CD4-positive, alpha-beta T cell treated with Interleukin-1 beta for 1 hour (primary cell): ENCODE measurements at regions not wholly inside any gene's neighbourhood (a gene's known extent, or its start where the extent isn't known, plus 50 kb on each side); places are given as distances from the start of the nearest gene placed in this dataset.
"Not testable (repeated sequence)": the region's sequence is repeated elsewhere in the genome, so short reads cannot be mapped to it uniquely, and the experiment has no call there.

Source experiments
- DNase-seq, 2 donors: peaks; one replicate each; pipeline ENCODE4 v3.0.0-alpha.2; 2020 to 2022

DNA sequence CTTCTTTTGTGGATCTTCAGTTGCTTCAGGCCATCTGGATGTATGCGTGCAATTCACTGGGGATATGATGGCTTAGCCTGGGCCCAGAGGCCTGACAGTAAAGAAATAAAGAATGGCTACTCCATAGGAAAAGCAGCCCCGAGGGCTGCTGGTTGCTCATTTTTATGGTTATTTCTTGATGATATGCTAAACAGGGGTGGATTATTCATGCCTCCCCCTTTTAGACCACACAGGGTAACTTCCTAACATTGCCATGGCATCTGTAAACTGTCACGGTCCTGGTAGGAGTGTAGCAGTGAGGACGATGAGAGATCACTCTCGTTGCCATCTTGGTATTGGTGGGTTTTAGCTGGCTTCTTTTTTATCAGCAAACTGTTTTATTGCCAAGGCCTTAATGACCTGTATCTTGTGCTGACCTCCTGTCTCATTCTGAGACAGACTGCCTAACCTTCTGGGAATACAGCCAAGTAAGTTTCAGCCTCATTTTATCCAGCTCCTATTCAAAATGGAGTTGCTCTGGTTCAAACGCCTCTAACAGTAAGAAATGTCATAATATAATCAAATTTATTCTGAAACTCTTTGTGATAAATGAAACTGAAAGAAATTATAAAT, 60.5 kb downstream of the DSEL start:
- DNase-seq = no peak

DNA sequence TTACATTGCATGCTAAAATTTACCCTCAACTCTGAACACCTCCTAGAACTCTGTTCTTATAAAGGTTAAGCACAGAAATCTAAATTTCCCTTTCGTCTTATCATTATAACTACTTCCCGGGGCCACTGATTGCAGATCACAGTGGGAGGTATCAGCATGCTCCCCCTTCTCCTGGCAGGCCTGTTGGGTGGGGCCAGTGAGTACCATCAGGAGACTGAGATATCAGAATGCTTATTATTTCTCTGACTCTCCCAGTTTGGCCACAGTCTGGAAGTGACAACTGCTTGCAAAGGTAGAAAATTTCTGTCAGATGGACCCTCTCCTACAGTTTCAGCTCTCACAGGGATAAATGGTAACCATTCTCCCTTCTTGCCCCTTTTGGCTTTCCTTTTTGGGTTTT, 62.6 kb downstream of the DSEL start:
- no peak for DNase-seq

DNA sequence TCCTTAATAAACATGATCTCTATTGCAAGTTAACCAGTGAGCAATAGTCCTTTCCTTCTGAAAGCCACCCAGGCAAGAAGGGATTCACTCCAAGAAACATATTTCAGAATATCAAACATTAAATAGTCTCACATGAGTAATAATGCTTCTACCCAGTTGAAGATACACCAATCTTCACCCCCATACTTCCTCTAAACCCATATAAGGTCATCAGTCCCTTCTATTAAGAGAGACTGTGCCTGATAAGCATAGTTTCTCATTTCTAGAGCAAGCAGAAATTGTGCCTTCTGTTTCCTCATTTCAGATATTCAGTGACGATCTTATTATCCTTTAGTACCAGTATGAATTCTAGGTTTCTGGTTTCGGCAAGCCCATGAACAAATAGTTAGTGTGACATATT, 64.6 kb downstream of the DSEL start:
- no peak for DNase-seq

DNA sequence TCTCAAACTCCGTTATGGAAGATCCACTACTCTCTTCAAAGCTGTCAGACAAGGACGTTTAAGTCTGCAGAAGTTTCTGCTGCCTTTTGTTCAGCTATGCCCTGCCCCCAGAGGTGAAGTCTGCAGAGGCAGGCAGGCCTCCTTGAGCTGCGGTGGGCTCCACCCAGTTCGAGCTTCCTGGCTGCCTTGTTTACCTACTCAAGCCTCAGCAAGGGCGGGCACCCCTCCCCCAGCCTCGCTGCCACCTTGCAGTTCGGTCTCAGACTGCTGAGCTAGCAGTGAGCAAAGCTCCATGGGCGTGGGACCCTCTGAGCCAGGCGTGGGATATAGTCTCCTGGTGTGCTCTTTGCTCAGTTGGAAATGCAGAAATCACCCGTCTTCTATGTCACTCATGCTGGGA, 65.4 kb downstream of the DSEL start:
- DNase-seq = peak in 1 of 2 donors; percentile 27

DNA sequence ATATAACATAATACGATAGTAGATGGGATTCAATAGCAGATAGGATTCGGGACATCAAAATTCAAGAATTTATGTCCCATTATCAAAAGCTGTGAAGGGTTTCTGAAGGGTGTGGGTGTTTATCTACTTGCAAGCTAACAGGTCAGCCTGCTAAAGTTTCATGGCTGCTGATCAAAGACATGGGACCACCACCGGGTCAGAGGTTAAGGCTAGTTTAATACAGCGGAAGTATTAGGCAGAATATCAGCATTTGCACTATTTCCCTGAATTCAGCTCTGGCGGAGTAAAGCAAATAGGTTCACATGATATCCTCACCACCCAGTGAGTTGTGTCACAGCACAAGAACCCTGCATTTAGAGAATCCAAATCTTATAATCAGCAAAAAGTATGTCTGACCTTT, 82.5 kb downstream of the DSEL start:
- DNase-seq = no peak

DNA sequence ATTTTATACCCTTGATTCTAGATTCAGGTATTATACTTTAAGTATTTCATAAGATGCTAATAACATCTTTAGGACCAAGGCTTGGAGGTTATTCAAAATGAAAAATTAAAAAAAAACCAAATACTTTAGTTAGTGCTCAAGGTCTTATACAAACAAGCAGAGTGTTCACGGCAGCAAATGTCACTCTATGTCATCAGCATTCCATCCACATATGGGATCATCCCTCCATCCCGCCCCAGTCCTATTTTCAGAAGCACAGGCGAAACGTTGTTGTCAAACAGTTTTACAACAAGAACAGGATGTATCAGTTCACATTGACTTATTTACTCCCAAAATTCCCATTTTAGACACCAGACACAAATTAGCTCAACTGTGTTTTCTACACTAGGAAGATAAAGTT, 83.7 kb downstream of the DSEL start:
- no peak for DNase-seq

DNA sequence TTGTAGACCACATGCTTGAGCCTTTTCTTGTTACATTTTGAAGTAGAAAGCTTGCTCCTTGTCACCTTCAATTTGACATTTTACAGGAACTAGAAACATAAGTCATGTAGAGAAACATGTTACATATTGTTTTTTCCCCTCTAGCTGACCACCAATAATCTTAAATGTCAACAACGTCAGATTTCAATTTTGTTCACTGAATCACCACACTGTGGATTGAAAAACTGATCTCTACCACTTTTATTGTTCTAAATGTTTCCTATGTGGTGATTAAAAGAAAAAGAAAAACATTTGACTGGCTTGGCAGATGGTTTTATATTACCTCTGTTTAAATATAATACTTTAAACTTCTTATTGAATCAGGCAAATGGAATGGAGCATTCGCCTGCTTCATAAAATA, 87.7 kb downstream of the DSEL start:
- DNase-seq = no peak

DNA sequence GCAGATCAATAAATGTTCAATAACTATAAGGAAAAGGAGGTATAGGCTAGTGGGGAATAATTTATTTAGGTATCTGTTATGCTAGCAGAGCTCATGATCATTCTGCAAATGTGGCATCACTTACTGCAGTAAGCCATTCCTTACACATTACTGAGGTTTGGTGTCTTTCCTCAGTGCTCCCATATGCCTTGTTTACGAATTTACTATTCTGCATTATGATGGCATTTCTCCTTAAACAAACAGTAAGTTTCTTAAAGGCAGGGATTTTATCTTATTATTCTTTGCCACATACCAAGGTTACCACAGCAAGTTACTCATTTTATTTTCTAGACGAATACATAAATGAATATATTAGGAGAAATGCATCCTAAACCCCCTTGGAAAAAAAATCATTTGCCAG, 88.4 kb downstream of the DSEL start:
- DNase-seq = no peak

DNA sequence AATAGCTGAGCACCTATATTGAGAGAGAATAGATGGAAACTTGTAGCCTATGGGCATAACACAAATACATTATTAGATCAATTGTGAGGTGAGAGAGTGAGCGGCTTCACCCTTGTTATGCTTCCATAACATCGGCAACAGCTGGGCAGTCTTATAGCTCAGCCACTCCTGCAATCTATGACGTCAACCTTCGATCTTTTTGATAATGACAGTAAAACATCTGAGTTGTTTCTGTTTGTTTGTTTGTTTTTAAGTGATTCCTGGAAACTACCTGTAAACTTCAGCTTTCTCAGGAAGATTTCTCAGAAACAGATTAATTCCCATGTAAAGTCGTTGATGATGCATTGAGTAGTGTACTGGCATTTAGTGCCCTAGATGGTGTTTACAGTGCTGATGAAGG, 90.0 kb downstream of the DSEL start:
- DNase-seq = no peak

DNA sequence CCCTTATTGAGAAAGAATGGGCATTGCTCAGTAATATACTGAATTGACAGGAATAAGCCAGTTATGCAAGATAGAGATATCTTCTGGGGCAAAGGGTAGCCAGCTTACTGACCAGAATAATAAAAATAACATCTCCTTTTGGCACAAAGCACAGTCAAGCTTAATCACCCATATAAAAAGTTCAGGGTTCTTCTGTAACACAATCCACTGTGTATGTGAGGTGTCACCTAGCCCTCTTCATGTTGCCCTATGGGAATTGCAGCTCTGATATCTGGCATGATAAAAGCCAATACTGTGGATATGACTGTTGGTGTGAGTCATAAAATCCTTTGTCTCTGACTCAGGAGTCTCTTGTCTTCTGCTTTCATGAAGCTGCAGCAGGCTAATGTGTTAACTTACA, 90.8 kb downstream of the DSEL start:
- DNase-seq = no peak

DNA sequence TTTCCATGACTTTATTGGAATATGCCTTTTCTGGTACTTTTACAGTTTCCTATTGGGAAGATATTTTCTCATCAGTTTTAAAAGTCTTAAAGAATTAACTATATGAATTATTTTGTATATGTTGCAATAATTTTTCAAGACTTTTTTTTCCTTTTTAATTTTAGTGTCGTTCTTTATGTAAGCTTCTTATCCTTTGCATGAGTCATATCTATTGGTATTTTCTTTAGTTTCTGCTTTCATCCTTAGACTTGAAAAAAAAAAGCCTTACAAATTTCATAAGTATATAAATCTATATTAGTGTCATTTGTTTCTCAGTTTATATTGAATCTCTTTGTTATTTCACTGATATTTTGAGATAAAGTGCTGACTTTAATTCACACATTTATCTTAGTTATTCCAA, 94.9 kb downstream of the DSEL start:
- DNase-seq = no peak

DNA sequence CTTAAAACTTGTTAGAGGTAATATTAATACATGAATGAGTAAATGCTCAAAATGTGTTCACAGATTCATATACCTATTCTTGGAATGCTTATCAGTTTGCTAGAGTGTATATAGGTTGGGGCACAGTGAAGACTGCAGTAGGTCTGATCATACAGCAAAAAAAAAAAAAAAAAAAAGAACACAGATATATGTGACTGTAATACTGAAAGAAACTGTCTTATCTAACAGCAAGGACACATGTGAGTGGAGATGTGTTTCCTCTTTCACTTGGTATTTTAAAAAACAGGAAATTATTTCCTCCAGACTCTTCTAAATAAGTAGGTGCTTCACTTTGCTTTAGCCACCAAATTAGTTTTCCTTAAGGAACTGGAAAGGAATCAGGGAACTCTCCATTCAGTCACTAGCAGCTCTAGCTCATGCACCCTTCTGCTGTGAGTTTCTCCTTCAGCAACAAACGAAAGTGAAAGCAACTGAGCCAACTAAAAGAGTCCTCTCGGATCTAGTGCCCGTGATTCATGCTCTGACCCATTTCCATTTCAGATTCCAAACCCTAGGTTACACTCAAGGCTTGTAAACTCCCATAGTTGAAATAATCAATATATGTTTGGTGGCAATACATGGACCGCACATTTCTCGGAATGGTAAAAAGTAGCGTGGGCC, 98.5 kb downstream of the DSEL start:
- peak in 1 of 2 donors; percentile 50 for DNase-seq

DNA sequence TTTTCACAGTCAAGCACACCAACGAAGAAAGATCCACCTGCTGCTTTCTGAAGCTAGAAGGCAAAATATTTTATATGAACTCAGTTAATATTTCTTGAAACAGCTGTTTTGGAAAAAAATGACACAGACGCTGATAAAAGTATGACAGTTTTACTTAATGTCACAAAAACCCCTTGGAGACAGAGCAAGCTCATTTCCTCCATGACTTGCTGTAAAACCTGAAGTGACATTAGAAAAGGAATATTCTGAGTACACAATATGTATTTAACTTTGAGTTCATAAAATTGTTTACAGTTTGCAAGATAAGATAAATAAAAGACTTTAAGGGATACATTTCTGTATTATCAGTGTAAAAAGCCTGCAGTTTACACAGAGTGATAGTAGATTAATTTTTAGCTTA, 105.4 kb downstream of the DSEL start:
- DNase-seq = no peak

DNA sequence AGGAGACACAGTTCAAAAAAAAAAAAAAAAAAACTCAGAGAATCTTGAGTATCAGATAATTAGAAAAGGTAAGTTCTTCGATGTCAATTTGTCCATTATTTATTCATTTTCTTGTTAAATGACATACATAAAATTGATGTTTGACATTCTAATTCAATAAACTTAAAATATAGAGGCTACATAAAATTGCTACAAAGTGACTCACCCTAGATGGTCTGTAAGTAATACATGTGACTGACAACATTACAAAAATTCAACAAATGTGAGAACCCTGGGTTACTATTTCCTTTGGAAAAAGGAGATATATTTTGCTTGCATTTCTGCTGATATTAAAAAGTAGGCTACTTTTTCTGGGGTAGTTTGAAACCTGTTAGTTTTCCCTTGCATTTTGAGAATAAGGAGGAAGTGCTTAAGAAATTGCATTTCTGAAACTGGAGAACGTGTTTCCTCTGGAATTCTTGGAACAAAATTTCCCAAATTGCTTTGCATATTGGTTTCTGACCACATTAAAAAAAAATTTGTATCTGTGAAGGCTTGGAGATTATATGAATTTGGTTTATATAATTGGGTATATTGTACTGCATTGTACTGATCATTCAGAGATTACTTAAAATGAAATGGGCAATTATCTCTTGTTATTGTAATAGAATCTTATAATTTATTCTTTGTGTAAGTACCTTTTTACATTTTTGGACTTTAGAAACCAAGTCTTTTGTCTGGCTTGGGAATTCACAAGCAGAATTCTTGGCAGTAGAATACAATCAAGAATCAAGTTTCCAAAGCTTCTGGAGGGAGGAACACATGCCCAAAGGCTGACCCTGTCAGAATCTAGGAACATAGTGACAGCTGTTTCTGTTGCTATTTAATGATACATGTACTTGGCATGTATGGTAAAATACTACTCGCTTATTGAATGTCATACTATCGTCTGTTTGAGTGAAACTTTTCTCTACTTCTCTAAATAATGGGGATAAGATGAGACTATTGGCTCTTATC, 106.1 kb downstream of the DSEL start:
- no peak for DNase-seq

DNA sequence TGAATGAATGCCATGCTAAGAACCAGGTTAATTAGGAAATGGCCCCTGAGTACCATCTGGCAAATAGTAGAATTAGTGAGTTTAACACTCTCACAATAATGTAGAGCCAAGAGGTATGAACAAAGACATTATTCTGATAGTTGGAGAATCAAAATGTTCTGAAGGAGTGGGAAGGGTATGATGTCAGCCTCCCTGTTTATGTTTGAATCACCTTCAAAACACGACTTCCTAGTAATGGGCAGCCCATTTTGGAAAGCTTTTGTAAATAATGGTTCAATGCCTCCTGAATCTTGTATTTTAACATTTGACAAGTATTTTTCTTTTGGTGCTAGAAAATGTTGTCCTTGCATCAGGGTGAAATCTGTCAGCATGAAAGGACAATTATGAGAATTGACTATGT, 108.3 kb downstream of the DSEL start:
- DNase-seq = no peak

DNA sequence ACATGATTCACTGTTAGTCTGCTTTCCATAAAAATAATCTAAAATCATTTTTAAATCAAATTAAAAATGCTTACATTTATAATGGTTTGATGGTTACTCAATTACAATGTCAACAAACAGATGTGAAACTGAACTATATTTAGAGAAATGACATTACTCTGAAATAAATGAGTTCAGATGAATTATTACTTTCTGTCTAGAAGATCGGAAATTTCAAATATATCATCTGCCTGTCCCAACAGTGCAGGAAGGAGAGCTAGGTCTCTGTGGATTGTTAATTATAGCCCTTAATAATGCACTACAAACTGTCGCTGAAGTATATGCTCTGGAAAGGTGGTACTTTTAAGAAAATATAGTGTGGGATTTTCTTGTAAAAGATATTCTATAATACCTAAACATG, 109.8 kb downstream of the DSEL start:
- DNase-seq = no peak

DNA sequence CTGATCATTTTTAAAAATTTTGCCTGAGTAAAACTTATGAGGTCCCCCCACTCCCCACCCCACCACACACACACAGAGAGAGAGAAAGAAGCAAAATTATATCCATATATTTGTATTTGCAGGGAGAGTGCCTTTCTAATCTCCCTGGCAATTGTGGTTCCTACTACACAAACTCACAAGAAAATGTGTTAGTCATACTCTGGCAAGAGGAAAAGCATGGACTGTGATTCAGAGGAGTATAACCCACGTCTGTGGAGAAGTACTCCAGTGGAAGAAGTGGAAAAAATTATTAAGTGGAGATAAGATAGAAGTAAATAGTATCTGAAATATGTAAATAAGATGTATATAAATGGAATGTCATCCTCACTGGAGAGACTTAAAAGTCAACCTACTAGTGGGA, 114.0 kb downstream of the DSEL start:
- no peak for DNase-seq

DNA sequence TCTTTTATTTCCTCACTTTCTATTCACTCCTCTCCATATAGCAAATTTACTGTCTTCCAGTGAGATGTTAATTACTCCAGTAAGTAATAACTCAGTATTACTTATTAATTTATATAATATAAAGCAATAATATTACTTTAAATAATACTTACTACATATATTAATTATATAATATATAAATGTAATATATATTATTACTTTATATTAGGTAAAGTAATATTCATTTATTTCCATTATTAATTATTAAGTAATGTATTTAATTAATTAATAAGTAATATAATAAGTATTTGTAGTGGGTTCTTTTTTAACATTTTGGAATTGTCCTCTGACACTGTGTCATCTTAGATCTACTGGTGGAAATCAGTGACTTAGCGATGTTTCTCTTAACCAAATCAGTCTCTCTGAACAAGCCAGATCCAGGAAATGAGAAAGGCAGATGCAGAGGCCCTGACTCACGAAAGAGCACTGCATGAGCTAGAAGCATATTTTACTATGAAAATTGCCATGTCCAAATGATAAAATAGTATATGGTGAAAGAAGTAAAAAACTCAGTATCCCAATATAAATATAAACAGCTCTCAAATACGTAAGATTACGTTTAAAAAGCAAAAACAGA, 115.9 kb downstream of the DSEL start:
- no peak for DNase-seq

DNA sequence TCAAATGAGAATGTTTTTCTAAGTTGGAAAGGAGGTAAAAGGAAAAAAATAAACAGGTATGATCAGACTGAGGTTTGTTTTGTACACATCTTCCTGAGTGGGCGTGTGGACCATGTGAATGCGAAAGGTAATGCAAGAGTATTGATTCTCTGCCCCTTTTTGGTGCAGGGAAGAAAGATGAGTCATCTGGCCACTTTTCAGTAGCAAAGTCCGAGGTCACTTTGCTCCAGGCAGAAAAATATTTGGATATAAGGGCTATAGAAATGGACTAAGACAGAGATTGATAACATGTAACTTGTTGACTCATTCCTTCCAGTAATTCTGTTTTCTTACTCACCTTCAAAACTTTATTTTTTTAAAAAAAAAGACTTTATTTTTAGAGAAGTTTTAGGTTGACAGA, 130.5 kb downstream of the DSEL start:
- DNase-seq = no peak

DNA sequence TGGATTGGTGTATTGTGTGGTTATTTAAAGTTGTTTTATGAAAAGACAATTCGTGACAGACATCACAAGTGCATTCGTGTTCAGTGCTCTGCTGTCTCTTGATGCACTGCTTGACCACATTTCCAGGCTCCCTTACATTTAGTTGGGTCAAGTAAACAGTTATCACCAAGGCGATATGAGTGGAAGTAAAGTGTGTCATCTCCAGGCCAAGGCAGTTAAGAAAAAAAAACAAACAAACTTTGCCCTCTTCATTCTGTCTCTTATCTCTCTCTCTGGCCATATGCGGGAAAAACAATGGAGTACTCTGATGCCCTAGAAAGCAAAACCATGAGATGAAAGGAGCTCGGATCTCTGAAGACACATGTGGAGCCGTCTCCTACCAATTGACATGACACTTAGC, 131.1 kb downstream of the DSEL start:
- DNase-seq = no peak

DNA sequence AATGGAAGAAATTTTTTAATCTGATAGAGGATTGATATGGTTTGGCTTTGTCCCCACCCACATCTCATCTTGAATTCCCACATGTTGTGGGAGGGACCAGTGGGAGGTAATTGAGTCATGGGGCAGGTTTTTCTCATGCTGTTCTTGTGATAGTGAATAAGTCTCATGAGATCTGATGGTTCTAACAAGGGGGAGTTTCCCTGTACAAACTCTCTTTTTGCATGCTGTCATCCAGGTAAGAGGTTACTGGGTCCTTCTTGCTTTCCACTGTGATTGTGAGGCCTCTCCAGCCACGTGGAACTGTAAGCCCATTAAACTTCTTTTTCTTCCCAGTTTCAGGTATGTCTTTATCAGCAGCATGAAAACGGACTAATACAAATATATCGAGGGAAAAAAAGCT, 132.5 kb downstream of the DSEL start:
- not testable (repeated sequence) for DNase-seq

DNA sequence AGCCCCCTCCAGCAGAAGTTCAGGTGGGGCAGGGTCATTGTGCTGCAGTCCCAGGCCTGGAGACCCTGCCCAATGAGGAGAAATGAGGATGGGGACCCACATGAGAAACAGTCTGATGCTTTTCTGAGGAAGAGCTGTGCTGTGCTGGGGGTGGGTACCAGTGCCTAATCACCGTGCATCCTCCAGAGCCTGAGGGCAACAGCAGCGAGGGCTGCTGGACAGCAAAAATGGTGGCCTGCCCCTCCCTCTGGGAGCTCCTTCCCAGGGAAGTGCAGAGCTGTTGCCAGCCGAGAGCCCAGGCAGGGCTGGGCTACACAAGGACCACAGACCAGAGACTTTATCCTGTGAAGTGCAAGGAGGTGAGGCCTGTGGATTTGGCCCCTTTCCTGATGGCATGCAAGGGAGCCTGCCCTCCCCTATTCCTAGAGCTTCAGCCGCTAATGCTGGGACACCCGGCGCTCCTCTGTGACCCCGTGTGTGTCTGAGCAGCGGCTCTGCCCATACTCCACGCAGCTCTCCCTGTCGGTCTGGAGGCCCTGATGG, 134.8 kb downstream of the DSEL start:
- no peak for DNase-seq

DNA sequence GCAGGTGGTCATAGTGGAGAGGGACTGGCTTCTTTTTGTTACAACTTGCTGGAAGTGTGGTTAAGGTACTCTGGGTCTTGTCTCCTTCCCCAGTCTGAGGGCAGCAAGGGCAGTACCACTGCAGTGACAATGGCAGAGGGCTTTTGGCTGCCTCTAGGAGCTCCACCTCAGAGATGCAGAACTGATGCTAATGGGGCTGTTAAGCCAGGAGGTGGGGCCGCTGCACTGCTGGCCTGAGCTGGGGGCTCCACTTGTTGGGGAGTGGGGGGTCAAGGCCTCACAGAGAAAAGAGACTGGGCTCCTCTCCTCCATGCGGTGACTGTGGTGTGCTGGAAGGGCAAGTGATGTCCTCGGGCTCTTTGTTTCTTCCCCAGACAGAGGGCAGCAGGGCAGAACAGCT, 135.7 kb downstream of the DSEL start:
- DNase-seq = no peak
